HCT116 (cell line): ENCODE measurements at regions not wholly inside any gene's neighbourhood (a gene's known extent, or its start where the extent isn't known, plus 50 kb on each side); places are given as distances from the start of the nearest gene placed in this dataset.

Experiments used
- ATAC-seq: fragments of 200-7000 bp; cut with Tn5 transposase; 2 replicates; pipeline ENCODE4 v1.9.1; 2020; ENCODE audit warnings: mild to moderate bottlenecking, moderate library complexity
- BruUV-seq: library from RNA; stranded (reverse); fragments of 400-500 nt; replicated peaks from 2 replicates; lab custom pipeline; 2021; lab: Mats Ljungman, UMichigan
- CTCF ChIA-PET: fragments of 300-600 bp; sonication (Branson Sonifier 250); formaldehyde crosslinking; loops from one replicate; lab custom pipeline; 2021; ENCODE audit warnings: antibody characterized with exemption; lab: Charles Lee
- POLR2A ChIA-PET: fragments of 300-600, 350-600 bp; sonication (Branson Sonifier 250); formaldehyde crosslinking; loops from one replicate; lab custom pipeline; 2021; ENCODE audit warnings: antibody characterized with exemption; lab: Charles Lee
- RAD21 ChIA-PET, 2 experiments: fragments of 300-600 bp; sonication (Branson Sonifier 250); formaldehyde crosslinking; loops; one replicate each; lab custom pipeline; 2023; ENCODE audit warnings: low total read pairs in 2 of 2; ENCODE audit not compliant: uncharacterized antibody in 2 of 2, unreplicated experiment in 2 of 2, low non-redundant PET in 1 of 2; lab: Charles Lee
- DNase-seq: peaks from one replicate; pipeline ENCODE4 v3.0.0-alpha.2; 2010; ENCODE audit warnings: low read depth, low spot score
- H2AFZ ChIP-seq: fragments of 200-600 bp; shearing (Covaris generic), sonication (generic); 2 replicates; pipeline ENCODE4 v1.6.1; 2017; ENCODE audit warnings: low read depth, mixed run types, mixed read lengths, antibody characterized with exemption, low read length; ENCODE audit not compliant: poor library complexity, severe bottlenecking
- H3K27ac ChIP-seq: 2 replicates; pipeline ENCODE4 v1.5.1; 2012; ENCODE audit warnings: low read depth, low read length
- H3K27me3 ChIP-seq: fragments of 200-600 bp; sonication (generic); 2 replicates; pipeline ENCODE4 v1.6.1; 2016; ENCODE audit warnings: mixed run types, low read length, mixed read lengths; ENCODE audit not compliant: insufficient read depth
- H3K36me3 ChIP-seq, 2 experiments: fragments of 200-500 bp in 1 of 2; fragments of 200-600 bp in 1 of 2; sonication (Bioruptor generic) in 1 of 2; sonication (generic) in 1 of 2; 2 replicates each; pipeline versions ENCODE4 v1.5.1 to v1.6.1; 2014 to 2016; ENCODE audit warnings: low read length in 2 of 2, inconsistent platforms in 1 of 2, mixed read lengths in 1 of 2, mixed run types in 1 of 2; ENCODE audit not compliant: insufficient read depth in 2 of 2, control insufficient read depth in 1 of 2
- H3K4me1 ChIP-seq, 2 experiments: fragments of 200-600 bp in 1 of 2; sonication (generic) in 1 of 2; 2 replicates each; pipeline versions ENCODE4 v1.5.1 to v1.6.1; 2012 to 2017; ENCODE audit warnings: low read length in 2 of 2, inconsistent platforms in 1 of 2, mild to moderate bottlenecking in 1 of 2, mixed read lengths in 1 of 2, mixed run types in 1 of 2, moderate library complexity in 1 of 2; ENCODE audit not compliant: insufficient read depth in 2 of 2, control insufficient read depth in 1 of 2
- H3K4me2 ChIP-seq: fragments of 200-600 bp; sonication (generic); 2 replicates; pipeline ENCODE4 v1.6.1; 2017; ENCODE audit warnings: mixed run types, low read length, mixed read lengths
- H3K4me3 ChIP-seq, 2 experiments: fragments of 200-600 bp in 1 of 2; sonication (generic) in 1 of 2; replicated peaks in 1 of 2; 2 replicates each; pipeline ENCODE4 v1.5.1; 2011 to 2016; ENCODE audit warnings: low read length in 2 of 2, control low read depth in 1 of 2, low read depth in 1 of 2, mild to moderate bottlenecking in 1 of 2, mixed read lengths in 1 of 2, mixed run types in 1 of 2
- H3K79me2 ChIP-seq: fragments of 200-600 bp; sonication (generic); 2 replicates; pipeline ENCODE4 v1.6.1; 2017; ENCODE audit warnings: mild to moderate bottlenecking, mixed run types, low read length, moderate library complexity, mixed read lengths; ENCODE audit not compliant: insufficient read depth
- H3K9ac ChIP-seq: fragments of 200-600 bp; sonication (generic); 2 replicates; pipeline ENCODE4 v1.6.1; 2016; ENCODE audit warnings: low read length, mixed read lengths
- H3K9me2 ChIP-seq: fragments of 200-600 bp; sonication (generic), shearing (Covaris generic); 2 replicates; pipeline ENCODE4 v1.6.1; 2017; ENCODE audit warnings: mixed run types, mild to moderate bottlenecking, moderate library complexity; ENCODE audit not compliant: insufficient read depth
- H3K9me3 ChIP-seq, 2 experiments: fragments of 200-500 bp in 1 of 2; fragments of 200-600 bp in 1 of 2; sonication (Bioruptor generic) in 1 of 2; sonication (generic) in 1 of 2; 2 replicates each; pipeline ENCODE4 v1.6.1; 2014 to 2017; ENCODE audit warnings: low read length in 2 of 2, mixed read lengths in 2 of 2, inconsistent platforms in 1 of 2, low read depth in 1 of 2, mild to moderate bottlenecking in 1 of 2, mixed run types in 1 of 2, moderate library complexity in 1 of 2; ENCODE audit not compliant: control insufficient read depth in 1 of 2, insufficient read depth in 1 of 2
- H4K20me1 ChIP-seq: fragments of 200-600 bp; sonication (generic), shearing (Covaris generic); 2 replicates; pipeline ENCODE4 v1.6.1; 2017; ENCODE audit warnings: mixed run types, mild to moderate bottlenecking, moderate library complexity; ENCODE audit not compliant: insufficient read depth
- ATF3 ChIP-seq: IDR thresholded peaks from 2 replicates; pipeline ENCODE4 v1.6.1; 2012
- CEBPB ChIP-seq: IDR thresholded peaks from 2 replicates; pipeline ENCODE4 v1.6.1; 2012; ENCODE audit warnings: low read depth
- EGR1 ChIP-seq: IDR thresholded peaks from 2 replicates; pipeline ENCODE4 v1.6.1; 2012; ENCODE audit warnings: low read depth
- ELF1 ChIP-seq: IDR thresholded peaks from 2 replicates; pipeline ENCODE4 v1.6.1; 2012; ENCODE audit warnings: low read depth, borderline replicate concordance
- EZH2 ChIP-seq: fragments of 200-600 bp; sonication (generic); IDR thresholded peaks from 2 replicates; pipeline ENCODE4 v1.6.1; 2017; ENCODE audit warnings: antibody characterized with exemption, mixed run types
- EZH2phosphoT487 ChIP-seq: fragments of 200-600 bp; IDR thresholded peaks from 2 replicates; pipeline ENCODE4 v1.6.1; 2018; ENCODE audit warnings: antibody characterized with exemption, borderline replicate concordance
- FOSL1 ChIP-seq: IDR thresholded peaks from 2 replicates; pipeline ENCODE4 v1.6.1; 2012; ENCODE audit warnings: low read depth
- POLR2A ChIP-seq: IDR thresholded peaks from 2 replicates; pipeline ENCODE4 v1.7.0; 2011; ENCODE audit warnings: borderline replicate concordance; ENCODE audit not compliant: insufficient read depth, insufficient read length; ENCODE audit errors: extremely low read depth
- POLR2AphosphoS5 ChIP-seq: IDR thresholded peaks from 2 replicates; pipeline ENCODE4 v1.6.1; 2011; ENCODE audit warnings: mild to moderate bottlenecking, low read depth, low read length, moderate library complexity
- SIN3A ChIP-seq: IDR thresholded peaks from 2 replicates; pipeline ENCODE4 v1.6.1; 2012; ENCODE audit warnings: low read depth
- YY1 ChIP-seq: IDR thresholded peaks from 2 replicates; pipeline ENCODE4 v1.6.1; 2011; ENCODE audit warnings: low read length, low read depth, moderate library complexity, mild to moderate bottlenecking; ENCODE audit not compliant: insufficient replicate concordance; ENCODE audit errors: extremely low read depth
- ZFX ChIP-seq: fragments of 450-650 bp; IDR thresholded peaks from 2 replicates; pipeline ENCODE4 v1.6.1; 2017
- intact Hi-C: fragments of 100-400 bp; cut with micrococcal nuclease; formaldehyde crosslinking; loops from 2 replicates; pipeline ENCODE4 v1.10.0; 2022
- TF ChIP-seq, protein P1 (sequence below): IDR thresholded peaks from 2 replicates; pipeline ENCODE4 v1.6.1; 2012

DNA sequence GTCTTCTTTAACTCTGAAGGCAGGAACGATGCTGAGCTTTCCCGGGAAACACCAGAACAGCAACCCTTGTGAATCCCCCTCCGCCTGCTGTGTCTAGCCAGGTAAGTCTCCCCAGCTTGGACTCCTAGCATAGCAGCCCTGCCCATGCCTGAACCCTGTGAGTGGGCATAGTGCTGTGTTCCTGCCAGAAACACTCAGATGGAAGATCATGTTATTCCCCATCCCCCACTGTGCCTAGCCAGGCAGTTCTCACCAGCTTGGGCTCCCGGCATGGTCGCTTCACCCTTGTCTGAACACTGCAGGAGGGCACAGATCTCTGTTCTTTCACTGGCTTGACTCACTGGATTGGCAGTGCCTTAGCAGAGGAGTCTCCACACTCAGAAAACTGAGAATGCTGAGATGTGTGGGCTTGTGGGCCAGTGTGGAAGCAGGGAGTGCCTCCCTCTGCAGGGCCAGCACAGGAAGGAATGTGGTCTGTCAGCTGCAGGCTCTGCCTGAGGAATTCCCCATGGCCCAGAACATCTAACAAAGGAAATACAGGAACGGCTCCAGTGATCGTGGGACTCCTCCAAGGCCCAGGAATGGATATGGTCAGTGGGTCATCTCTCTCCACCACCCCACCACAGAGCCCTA, 440.1 kb upstream of the ADGRB3 start:
- ChIA-PET RAD21 (no interaction called here), POLR2A (no interaction called here)
- no peaks in the 10 kb centered on the region for H3K79me2 ChIP-seq
- BruUV-seq = no TSS peak
- DNase-seq = no peak
- TF ChIP-seq EGR1 (no peak), EZH2phosphoT487 (no peak), ZFX (no peak), POLR2A (no peak), EZH2 (no peak), POLR2AphosphoS5 (no peak), ATF3 (no peak), YY1 (no peak), SIN3A (no peak), FOSL1 (no peak), ELF1 (no peak), CEBPB (no peak)
- TF ChIP-seq, protein P1, sequence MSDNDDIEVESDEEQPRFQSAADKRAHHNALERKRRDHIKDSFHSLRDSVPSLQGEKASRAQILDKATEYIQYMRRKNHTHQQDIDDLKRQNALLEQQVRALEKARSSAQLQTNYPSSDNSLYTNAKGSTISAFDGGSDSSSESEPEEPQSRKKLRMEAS = no peak
- TF ChIP-seq, all 23 proteins: peak for 0
- no peaks in the 10 kb centered on the region for H3K9me2 ChIP-seq
- H3K9ac ChIP-seq = no peak overlapping the region
- no peak for ATAC-seq
- no peak overlapping the region for H3K4me2 ChIP-seq
- no peaks in the 10 kb centered on the region for H3K27me3 ChIP-seq
- CTCF ChIA-PET = no interaction called here
- H2AFZ ChIP-seq = no peak overlapping the region
- H3K9me3 ChIP-seq = peaks cover 0 to 8% of the 10 kb centered on the region in 2 experiments; a peak in 3 of 4 replicates
- H3K36me3 ChIP-seq = no peaks in the 10 kb centered on the region
- intact Hi-C loops = no loop called here
- H4K20me1 ChIP-seq = no peaks in the 10 kb centered on the region
- H3K4me1 ChIP-seq = no peaks in the 10 kb centered on the region
- H3K4me3 ChIP-seq = no peak overlapping the region
- no peak overlapping the region for H3K27ac ChIP-seq
